NB4 (cell line): ENCODE measurements at regions not wholly inside any gene's neighbourhood (a gene's known extent, or its start where the extent isn't known, plus 50 kb on each side); places are given as distances from the start of the nearest gene placed in this dataset.

Experiments used
- DNase-seq: peaks from one replicate; pipeline ENCODE4 v3.0.0; 2010; ENCODE audit warnings: low read depth
- H3K4me3 ChIP-seq: one replicate; pipeline ENCODE4 v1.5.1; 2011; ENCODE audit warnings: mild to moderate bottlenecking, low read depth, low read length, moderate library complexity
- CTCF ChIP-seq: IDR thresholded peaks from one replicate; pipeline ENCODE4 v1.5.1; 2012; ENCODE audit warnings: low read depth, low read length
- MAX ChIP-seq: IDR thresholded peaks from 2 replicates; pipeline ENCODE4 v1.6.1; 2011; ENCODE audit warnings: low read depth, low read length
- MYC ChIP-seq: IDR thresholded peaks from 2 replicates; pipeline ENCODE4 v1.6.1; 2011; ENCODE audit warnings: low read depth, low read length
- POLR2A ChIP-seq: IDR thresholded peaks from 2 replicates; pipeline ENCODE4 v1.6.1; 2011; ENCODE audit warnings: mild to moderate bottlenecking; ENCODE audit not compliant: insufficient read length; ENCODE audit errors: extremely low read depth

DNA sequence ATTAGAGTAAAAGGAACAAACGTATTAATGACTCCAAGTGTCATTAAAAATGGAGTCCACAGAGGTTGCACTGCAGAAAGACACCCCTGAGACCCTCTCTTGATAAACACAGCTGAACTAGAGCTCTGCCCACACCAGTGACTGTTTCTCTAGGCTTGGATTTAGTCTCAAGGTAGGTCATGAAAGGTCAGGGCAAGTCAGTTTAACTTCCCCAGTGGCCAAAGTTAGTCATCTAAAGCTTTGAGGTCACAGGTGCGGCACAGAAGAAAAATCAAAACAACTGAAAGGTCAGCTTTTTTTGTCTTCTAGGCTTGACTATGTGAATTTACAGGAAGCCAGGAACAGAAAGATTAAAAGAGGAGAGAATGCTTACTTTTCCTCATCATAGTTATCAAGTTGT is 749.6 kb downstream of the RAB28 start:
- no peak for DNase-seq
- TF ChIP-seq POLR2A: no peak
- no peak for TF ChIP-seq CTCF
- no peak for TF ChIP-seq MYC
- TF ChIP-seq MAX: no peak

DNA sequence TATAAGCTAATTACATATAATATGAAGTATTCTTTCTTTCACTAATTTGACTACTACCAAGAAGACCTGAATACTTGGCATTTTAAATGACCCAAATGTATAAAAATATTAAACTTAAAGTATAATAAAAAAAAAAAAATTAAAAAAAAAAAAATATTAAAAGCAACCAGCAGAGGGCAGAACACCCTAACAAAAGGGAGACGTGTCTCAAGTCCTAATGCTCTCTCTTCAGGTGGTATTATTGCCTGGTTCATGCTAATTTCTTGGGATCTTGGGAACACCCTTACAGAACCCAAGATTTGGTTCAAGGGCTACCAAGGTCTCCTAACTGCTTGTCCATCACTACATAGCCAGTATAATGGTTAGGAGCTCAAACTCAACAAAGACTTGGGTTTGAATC is 754.8 kb downstream of the RAB28 start:
- no peak overlapping the region for H3K4me3 ChIP-seq
- TF ChIP-seq MAX (no peak), POLR2A (no peak), CTCF (no peak), MYC (no peak)
- DNase-seq: peak; percentile 41

More for the DNA sequence above, 749.6 kb downstream of the RAB28 start:
- no peak overlapping the region for H3K4me3 ChIP-seq

DNA sequence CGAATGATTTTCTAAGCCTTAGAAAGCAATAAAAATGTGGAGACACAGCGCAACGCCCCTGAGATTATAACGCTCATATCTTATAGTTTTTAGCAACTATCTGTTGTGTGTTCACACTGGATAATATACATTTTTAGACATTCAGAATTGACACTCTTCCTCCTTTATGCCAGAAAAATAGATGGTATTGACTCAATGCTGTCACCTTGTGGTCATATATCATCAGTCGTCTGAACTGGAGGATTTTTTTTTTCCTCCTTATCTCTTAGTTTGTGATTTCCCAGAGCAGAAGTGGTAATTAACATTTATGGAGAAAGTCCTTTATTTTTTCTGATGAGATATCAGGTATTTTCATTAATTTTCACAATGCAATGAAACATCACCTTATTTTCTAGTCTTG is 759.6 kb downstream of the RAB28 start:
- H3K4me3 ChIP-seq: no peak overlapping the region
- peak; percentile 42 for DNase-seq
- TF ChIP-seq POLR2A (no peak), CTCF (peak; percentile 54), MAX (no peak), MYC (no peak)

DNA sequence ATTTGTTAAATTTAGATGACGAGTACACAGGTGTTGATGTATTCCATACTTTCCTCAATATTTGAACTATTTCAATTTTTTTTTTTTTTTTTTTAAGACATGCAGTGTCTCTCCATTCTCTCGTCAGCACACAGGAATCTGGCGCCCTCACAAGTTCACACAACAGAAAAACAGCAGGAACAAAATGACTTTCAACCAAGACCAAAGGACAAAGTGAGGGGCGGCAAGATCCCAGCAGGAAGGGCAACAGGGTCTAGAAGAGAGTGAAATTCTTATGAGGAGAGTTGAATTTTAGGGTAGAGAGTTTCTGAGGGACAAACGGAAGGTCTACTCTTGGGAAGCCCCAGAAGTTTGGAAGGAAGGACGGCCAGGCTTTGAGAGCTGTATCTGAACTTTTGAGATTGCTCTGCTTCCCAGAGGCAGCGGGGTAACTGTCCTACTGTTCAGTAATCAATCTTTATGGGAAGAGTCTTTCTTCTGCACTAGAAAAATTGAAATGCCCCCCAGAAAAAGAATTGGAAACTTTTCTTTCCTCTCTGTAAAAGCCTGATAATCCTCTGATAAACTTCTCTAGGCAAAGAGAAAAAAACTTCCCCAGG is 760.2 kb downstream of the RAB28 start:
- no peak for TF ChIP-seq CTCF
- TF ChIP-seq MYC: no peak
- TF ChIP-seq MAX: no peak
- TF ChIP-seq POLR2A: no peak
- H3K4me3 ChIP-seq: no peak overlapping the region
- no peak for DNase-seq

DNA sequence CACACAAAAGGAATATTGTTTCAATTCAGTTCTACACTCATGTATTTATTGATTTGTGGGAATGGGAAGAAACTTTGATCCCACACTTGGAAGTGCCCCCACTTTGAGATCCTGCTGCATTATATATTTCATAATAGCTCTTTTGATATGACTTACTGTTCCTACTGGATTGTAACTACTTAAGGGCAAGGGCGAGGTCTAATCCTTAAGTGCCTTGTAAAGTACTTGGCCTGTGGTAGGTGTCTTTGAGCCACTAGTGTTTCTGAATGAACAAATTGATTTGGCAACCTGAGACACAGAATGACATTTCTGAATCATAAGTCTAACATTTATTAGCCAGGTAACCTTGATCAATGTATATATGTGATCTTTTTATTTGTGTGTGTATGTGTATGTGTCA is 767.2 kb downstream of the RAB28 start:
- no peak overlapping the region for H3K4me3 ChIP-seq
- DNase-seq: no peak
- TF ChIP-seq POLR2A: no peak
- TF ChIP-seq CTCF: no peak
- TF ChIP-seq MAX: no peak
- TF ChIP-seq MYC: no peak

GRCh38 chr4:12712648-12713339 is 771.3 kb downstream of the RAB28 start:
- DNase-seq: no peak
- H3K4me3 ChIP-seq: no peak overlapping the region
- TF ChIP-seq MAX: no peak
- TF ChIP-seq MYC: no peak
- TF ChIP-seq CTCF: no peak
- no peak for TF ChIP-seq POLR2A
